Left ventricle myocardium inferior (tissue), 1 donor: ENCODE measurements at regions not wholly inside any gene's neighbourhood (a gene's known extent, or its start where the extent isn't known, plus 50 kb on each side); places are given as distances from the start of the nearest gene placed in this dataset.
"Not testable (repeated sequence)": the region's sequence is repeated elsewhere in the genome, so short reads cannot be mapped to it uniquely, and the experiment has no call there.

Source experiments
- DNase-seq: peaks from one replicate; pipeline ENCODE4 v3.0.0-alpha.2; 2020
- H3K27ac ChIP-seq: fragments of 200-600 bp; replicated peaks from 2 replicates; pipeline ENCODE4 v1.8.0; 2021
- H3K27me3 ChIP-seq: fragments of 200-600 bp; 2 replicates; pipeline ENCODE4 v1.8.0; 2021; ENCODE audit warnings: low read depth
- H3K36me3 ChIP-seq: fragments of 200-600 bp; 2 replicates; pipeline ENCODE4 v1.8.0; 2021
- H3K4me1 ChIP-seq: fragments of 200-600 bp; 2 replicates; pipeline ENCODE4 v1.8.0; 2021
- H3K4me3 ChIP-seq: fragments of 200-600 bp; 2 replicates; pipeline ENCODE4 v1.8.0; 2021; ENCODE audit warnings: mild to moderate bottlenecking, moderate library complexity
- H3K9me3 ChIP-seq: fragments of 200-600 bp; replicated peaks from 2 replicates; pipeline ENCODE4 v1.8.0; 2021
- intact Hi-C: fragments of 100-400 bp; cut with micrococcal nuclease; formaldehyde crosslinking; loops from one replicate; pipeline ENCODE4 v1.11.0; 2022
- TF ChIP-seq, protein P1 (sequence below): fragments of 200-600 bp; IDR thresholded peaks from 2 replicates; pipeline ENCODE4 v1.8.0; 2021; ENCODE audit warnings: antibody characterized with exemption, mild to moderate bottlenecking, borderline replicate concordance
- donor health status: DM: no; HTN: yes; CAD: no; lungs with severe emphysema.

DNA sequence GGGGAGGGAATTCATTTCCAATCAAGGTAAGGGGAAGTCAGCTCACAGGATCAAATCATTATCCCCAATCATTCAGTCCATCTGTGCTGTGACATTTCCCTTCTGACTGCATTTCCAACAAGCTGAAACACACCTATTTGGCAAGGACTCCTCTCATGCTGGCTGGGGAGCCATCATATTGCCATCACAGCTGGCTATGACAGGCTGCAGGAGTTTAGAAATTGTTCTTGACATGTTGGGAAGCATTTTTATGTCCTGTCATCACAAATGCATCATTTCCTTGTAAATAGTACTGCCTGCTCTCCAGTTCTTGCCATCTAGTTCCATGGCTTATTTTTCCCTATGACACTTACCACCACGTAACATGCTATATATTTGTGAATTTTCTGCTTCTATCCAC lies 113.9 kb upstream of the TMEM170B start:
- no peak for DNase-seq
- TF ChIP-seq, protein P1, sequence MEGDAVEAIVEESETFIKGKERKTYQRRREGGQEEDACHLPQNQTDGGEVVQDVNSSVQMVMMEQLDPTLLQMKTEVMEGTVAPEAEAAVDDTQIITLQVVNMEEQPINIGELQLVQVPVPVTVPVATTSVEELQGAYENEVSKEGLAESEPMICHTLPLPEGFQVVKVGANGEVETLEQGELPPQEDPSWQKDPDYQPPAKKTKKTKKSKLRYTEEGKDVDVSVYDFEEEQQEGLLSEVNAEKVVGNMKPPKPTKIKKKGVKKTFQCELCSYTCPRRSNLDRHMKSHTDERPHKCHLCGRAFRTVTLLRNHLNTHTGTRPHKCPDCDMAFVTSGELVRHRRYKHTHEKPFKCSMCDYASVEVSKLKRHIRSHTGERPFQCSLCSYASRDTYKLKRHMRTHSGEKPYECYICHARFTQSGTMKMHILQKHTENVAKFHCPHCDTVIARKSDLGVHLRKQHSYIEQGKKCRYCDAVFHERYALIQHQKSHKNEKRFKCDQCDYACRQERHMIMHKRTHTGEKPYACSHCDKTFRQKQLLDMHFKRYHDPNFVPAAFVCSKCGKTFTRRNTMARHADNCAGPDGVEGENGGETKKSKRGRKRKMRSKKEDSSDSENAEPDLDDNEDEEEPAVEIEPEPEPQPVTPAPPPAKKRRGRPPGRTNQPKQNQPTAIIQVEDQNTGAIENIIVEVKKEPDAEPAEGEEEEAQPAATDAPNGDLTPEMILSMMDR = no peak
- Histone ChIP-seq H3K27ac (peak overlapping the region; percentile 59), H3K4me1 (peaks cover 44% of the 10 kb centered on the region), H3K4me3 (no peak overlapping the region), H3K9me3 (peaks cover 16% of the 10 kb centered on the region), H3K36me3 (no peaks in the 10 kb centered on the region), H3K27me3 (no peaks in the 10 kb centered on the region)
- intact Hi-C loops = no loop called here

DNA sequence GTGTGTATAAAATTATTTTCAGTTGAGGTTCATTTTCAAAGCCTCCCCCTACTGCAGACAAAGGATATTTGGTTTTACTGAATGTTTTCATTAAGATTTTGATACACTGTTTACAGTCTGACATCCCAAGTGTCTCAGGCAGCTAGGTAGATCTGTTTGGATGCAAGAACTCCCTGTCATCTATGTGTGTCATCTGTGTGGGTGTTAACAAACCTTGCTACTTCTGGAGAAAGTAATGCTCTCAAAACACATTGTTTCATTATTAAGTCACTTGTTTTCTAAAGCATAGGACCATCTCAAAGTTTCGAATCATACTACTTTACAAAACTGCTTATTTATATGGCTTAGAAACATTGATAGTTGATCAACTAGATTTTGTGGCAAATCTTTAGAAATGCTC lies 114.5 kb upstream of the TMEM170B start:
- DNase-seq = no peak
- Histone ChIP-seq H3K27me3 (no peaks in the 10 kb centered on the region), H3K4me3 (no peak overlapping the region), H3K4me1 (peaks cover 38% of the 10 kb centered on the region), H3K36me3 (no peaks in the 10 kb centered on the region), H3K27ac (peak overlapping the region; percentile 59), H3K9me3 (peaks cover 16% of the 10 kb centered on the region)
- TF ChIP-seq, protein P1 = no peak
- intact Hi-C loops = no loop called here

DNA sequence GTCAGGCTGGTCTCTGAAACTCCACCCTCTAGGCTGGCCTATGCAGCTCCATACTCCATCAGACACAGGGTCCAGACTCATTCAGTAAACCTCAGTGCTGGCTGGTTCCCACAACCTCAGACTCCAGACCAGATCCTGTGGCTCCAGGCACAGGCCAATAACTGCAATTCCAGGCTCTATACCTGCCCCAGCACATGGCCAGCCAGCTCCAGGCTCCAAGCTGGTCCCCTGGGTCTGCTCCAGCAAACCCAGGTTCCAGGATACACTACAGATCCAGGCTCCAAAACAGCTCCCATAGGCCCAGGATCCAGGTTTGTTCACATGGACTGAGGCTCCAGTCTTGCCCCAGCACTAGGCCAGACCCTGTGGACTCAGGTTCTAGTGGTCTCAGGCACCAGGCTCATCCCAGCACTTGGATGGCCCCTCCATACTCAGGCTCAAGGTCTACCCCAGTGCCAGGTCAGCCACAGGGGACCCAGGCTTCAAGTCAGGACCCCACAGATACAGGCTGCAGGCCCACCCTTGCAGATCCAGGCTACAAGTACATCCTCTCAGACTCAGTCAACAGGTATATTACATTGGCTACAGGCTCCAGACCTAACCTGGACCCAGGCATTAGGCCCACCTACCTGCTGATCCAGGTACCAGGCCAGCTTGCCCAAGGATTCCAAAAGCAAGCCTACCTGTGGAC lies 117.6 kb upstream of the TMEM170B start:
- Histone ChIP-seq H3K4me1 (peaks cover 10% of the 10 kb centered on the region), H3K36me3 (no peaks in the 10 kb centered on the region), H3K9me3 (peaks cover 16% of the 10 kb centered on the region), H3K27me3 (no peaks in the 10 kb centered on the region), H3K27ac (no peak overlapping the region), H3K4me3 (no peak overlapping the region)
- DNase-seq = no peak
- TF ChIP-seq, protein P1 = no peak
- intact Hi-C loops = no loop called here

DNA sequence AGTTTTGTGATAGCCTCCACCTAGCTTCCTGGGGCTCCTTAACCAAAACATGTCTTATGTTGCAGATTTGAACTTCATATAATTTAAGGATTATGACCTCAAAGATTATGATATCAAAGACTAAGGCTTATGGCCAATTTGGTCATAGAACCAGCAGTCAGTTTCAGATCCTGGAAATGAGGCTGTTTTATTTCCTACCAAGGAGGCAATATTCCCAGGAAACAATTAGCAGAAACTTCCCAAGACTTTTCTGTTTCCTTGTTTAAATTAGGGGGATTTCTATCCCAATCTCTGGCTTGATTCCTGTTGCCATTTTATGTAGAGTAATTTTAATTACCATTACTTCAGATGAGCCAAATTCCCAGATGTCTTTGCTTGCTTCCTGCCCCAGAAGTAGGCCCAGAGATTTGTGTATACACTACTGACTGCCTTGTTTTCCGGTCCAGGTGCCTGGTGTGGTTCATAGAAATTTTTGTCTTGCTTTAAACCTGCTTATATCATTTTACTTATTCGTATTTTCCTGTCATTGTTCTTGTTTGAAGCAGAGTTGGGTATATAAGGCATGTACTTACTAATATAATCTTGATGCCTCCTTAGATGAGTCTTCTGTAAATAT lies 119.2 kb upstream of the TMEM170B start:
- Histone ChIP-seq H3K9me3 (peaks cover 16% of the 10 kb centered on the region), H3K4me3 (no peak overlapping the region), H3K36me3 (no peaks in the 10 kb centered on the region), H3K4me1 (peaks cover under 1% of the 10 kb centered on the region), H3K27ac (peak overlapping the region; percentile 57), H3K27me3 (no peaks in the 10 kb centered on the region)
- TF ChIP-seq, protein P1 = no peak
- no peak for DNase-seq
- intact Hi-C loops = no loop called here

DNA sequence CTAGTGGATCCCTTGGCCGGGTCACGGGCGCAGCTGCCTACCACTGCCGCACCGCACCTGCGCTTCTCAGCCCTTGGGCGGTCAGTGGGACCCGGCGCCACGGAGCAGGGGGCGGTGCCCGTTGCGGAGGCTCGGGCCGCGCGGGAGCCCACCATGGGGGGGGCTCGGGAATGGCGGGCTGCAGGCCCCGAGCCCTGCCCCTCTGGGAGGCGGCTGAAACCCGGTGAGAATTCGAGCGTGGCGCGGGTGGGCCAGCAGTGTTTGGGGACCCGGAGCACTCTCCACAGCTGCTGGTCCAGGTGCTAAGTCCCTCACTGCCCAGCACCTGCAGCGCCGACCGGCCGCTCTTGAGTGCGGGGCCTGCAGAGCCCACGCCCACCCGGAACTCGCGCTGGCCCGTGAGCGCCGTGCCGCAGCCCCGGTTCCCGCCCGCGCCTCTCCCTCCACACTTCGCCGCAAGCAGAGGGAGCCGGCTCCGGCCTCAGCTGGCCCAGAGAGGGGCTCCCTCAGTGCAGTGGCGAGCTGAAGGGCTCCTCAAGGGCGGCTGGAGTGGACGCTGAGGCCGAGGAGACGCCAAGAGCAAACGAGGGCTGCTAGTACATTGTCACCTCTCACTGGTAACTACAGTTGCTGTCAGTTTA lies 120.5 kb upstream of the TMEM170B start:
- peaks cover 5% of the 10 kb centered on the region for H3K4me1 ChIP-seq
- intact Hi-C loops = no loop called here
- no peak overlapping the region for H3K4me3 ChIP-seq
- DNase-seq = no peak
- TF ChIP-seq, protein P1 = no peak
- H3K27ac ChIP-seq = no peak overlapping the region
- H3K27me3 ChIP-seq = no peaks in the 10 kb centered on the region
- H3K9me3 ChIP-seq = peaks cover 16% of the 10 kb centered on the region
- H3K36me3 ChIP-seq = no peaks in the 10 kb centered on the region

DNA sequence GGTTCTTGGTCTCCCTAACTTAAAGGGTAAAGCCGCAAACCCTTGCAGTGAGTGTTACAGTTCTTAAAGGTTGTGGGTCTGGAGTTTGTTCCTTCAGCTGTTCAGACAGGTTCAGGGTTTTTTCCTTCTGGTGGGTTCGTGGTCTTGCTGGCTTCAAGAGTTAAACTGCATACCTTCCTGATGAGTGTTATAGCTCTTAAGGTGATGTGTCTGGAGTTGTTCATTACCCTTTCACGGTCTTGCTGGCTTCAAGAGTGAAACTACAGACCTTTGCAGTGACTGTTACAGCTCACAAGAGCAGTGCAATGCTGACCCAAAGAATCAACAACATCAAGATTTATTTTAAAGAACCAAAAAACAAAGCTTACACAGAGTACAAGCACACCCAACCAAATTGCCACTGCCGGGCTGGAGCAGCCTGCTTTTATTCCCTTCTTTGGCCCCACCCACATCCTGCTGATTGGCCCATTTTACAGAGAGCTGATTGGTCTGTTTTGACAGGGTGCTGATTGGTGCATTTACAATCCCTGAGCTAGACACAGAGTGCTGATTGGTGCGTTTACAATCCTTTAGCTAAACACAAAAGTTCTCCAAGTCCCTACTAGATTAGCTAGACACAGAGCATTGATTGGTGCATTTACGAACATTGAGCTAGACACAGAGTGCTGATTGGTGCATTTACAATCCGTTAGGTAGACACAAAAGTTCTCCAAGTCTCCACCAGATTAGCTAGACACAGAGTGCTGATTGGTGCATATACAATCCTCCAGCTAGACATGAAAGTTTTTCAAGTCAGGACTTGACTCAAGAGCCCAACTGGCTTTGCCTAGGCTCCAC lies 121.2 kb upstream of the TMEM170B start:
- H3K27me3 ChIP-seq, H3K4me3 ChIP-seq, H3K36me3 ChIP-seq, intact Hi-C loops, H3K27ac ChIP-seq, DNase-seq, H3K4me1 ChIP-seq: not testable (repeated sequence)
- H3K9me3 ChIP-seq = peaks cover 13% of the 10 kb centered on the region
